ENCODE measurements at regions not wholly inside any gene's neighbourhood (a gene's known extent, or its start where the extent isn't known, plus 50 kb on each side); places are given as distances from the start of the nearest gene placed in this dataset.

DNA sequence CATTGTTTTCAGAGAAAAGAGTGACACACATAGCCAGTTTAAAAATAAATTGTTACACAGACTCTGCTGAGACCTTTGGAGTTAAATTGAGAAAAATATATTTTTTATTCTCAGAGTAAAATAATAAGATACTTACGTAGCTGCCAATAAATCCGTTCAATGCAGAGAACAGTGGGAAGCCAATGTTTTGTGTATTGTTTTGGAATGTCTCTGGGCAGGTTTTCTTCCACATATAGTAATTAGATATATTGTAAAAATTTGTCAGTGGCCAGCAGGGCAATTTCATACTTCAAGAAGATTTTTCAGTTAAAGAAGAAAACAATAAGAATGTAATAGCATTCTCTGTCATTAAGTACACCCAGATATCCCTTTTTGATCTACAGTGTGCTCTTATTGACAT, 999.5 kb upstream of the INTU start:
- TF ChIP-seq, protein P1, sequence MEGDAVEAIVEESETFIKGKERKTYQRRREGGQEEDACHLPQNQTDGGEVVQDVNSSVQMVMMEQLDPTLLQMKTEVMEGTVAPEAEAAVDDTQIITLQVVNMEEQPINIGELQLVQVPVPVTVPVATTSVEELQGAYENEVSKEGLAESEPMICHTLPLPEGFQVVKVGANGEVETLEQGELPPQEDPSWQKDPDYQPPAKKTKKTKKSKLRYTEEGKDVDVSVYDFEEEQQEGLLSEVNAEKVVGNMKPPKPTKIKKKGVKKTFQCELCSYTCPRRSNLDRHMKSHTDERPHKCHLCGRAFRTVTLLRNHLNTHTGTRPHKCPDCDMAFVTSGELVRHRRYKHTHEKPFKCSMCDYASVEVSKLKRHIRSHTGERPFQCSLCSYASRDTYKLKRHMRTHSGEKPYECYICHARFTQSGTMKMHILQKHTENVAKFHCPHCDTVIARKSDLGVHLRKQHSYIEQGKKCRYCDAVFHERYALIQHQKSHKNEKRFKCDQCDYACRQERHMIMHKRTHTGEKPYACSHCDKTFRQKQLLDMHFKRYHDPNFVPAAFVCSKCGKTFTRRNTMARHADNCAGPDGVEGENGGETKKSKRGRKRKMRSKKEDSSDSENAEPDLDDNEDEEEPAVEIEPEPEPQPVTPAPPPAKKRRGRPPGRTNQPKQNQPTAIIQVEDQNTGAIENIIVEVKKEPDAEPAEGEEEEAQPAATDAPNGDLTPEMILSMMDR (IDR thresholded peaks at IDR 0.05; ENCODE audit: insufficient read depth, low read length): no peak
- TF ChIP-seq GABPA (IDR thresholded peaks at IDR 0.05; ENCODE audit: low read depth) (no peak), POLR2AphosphoS5 (IDR thresholded peaks at IDR 0.05; ENCODE audit: low read depth) (no peak), SPI1 (IDR thresholded peaks at IDR 0.05; ENCODE audit: borderline replicate concordance, low read depth) (no peak)
- TF ChIP-seq, protein P2, sequence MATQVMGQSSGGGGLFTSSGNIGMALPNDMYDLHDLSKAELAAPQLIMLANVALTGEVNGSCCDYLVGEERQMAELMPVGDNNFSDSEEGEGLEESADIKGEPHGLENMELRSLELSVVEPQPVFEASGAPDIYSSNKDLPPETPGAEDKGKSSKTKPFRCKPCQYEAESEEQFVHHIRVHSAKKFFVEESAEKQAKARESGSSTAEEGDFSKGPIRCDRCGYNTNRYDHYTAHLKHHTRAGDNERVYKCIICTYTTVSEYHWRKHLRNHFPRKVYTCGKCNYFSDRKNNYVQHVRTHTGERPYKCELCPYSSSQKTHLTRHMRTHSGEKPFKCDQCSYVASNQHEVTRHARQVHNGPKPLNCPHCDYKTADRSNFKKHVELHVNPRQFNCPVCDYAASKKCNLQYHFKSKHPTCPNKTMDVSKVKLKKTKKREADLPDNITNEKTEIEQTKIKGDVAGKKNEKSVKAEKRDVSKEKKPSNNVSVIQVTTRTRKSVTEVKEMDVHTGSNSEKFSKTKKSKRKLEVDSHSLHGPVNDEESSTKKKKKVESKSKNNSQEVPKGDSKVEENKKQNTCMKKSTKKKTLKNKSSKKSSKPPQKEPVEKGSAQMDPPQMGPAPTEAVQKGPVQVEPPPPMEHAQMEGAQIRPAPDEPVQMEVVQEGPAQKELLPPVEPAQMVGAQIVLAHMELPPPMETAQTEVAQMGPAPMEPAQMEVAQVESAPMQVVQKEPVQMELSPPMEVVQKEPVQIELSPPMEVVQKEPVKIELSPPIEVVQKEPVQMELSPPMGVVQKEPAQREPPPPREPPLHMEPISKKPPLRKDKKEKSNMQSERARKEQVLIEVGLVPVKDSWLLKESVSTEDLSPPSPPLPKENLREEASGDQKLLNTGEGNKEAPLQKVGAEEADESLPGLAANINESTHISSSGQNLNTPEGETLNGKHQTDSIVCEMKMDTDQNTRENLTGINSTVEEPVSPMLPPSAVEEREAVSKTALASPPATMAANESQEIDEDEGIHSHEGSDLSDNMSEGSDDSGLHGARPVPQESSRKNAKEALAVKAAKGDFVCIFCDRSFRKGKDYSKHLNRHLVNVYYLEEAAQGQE (IDR thresholded peaks at IDR 0.05; ENCODE audit: insufficient replicate concordance, low read depth): no peak
- Histone ChIP-seq H3K4me3 (replicated peaks; ENCODE audit: insufficient read depth, low read length) (no peak overlapping the region), H3K27me3 (ENCODE audit: insufficient read depth, poor library complexity, severe bottlenecking) (no peaks in the 10 kb centered on the region)

DNA sequence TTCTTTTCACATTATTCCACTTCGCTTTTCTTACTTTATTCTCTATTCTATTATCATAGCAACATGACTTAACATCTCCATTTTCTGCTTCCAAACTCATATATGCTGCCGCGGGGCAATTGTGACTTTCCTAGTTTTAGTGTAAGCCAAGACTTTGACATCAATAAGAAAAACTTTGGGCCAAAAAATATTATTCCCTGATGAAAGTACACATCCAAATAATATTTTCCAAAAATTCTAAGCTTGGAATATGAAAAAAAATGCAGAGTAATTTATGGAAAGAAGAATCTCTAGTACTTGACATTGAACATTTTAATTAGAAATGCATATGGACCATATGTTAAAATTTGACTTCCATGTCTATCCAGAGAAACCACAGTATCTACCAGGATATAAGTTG, 995.1 kb upstream of the INTU start:
- no peak for DNase-seq (ENCODE audit: low read depth in 1 of 2, low spot score in 1 of 2)
- no peak overlapping the region for H3K4me3 ChIP-seq (replicated peaks; ENCODE audit: insufficient read depth, low read length)
- H3K27me3 ChIP-seq (ENCODE audit: insufficient read depth, poor library complexity, severe bottlenecking): no peaks in the 10 kb centered on the region
- TF ChIP-seq, protein P1 (IDR thresholded peaks at IDR 0.05; ENCODE audit: insufficient read depth, low read length): no peak
- no peak for TF ChIP-seq POLR2AphosphoS5 (IDR thresholded peaks at IDR 0.05; ENCODE audit: low read depth)
- TF ChIP-seq, protein P2 (IDR thresholded peaks at IDR 0.05; ENCODE audit: insufficient replicate concordance, low read depth): no peak
- no peak overlapping the region for H3K27ac ChIP-seq (replicated peaks)

More for the DNA sequence above, 999.5 kb upstream of the INTU start:
- H3K27ac ChIP-seq (replicated peaks): no peak overlapping the region
- DNase-seq (ENCODE audit: low read depth in 1 of 2, low spot score in 1 of 2): no peak

DNA sequence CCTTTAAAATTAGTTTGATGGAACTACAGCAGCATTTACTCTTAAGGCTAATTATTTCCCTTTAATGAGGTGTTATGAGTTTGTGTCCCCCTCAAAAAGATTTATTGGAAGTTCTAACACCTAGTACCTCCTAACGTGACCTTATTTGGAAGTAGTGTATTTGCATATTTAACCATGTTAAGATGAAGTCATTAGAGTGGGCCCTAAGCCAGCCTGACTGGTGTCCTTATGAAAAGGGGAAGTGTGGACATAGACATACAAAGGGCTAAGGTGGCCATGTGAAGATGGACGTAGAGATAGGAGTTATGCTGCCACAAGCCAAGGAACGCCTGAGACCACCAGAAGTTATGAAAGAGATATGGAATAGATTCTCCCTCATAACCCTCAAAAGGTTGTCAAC, 985.4 kb upstream of the INTU start:
- no peak for DNase-seq (ENCODE audit: low read depth in 1 of 2, low spot score in 1 of 2)
- H3K27me3 ChIP-seq (ENCODE audit: insufficient read depth, poor library complexity, severe bottlenecking): no peaks in the 10 kb centered on the region
- H3K27ac ChIP-seq (replicated peaks): no peak overlapping the region
- no peak overlapping the region for H3K4me3 ChIP-seq (replicated peaks; ENCODE audit: insufficient read depth, low read length)
- no peak for TF ChIP-seq GABPA (IDR thresholded peaks at IDR 0.05; ENCODE audit: low read depth)
- peak; percentile 58; the same call in 1 of the 2 replicates for TF ChIP-seq SPI1 (IDR thresholded peaks at IDR 0.05; ENCODE audit: borderline replicate concordance, low read depth)

DNA sequence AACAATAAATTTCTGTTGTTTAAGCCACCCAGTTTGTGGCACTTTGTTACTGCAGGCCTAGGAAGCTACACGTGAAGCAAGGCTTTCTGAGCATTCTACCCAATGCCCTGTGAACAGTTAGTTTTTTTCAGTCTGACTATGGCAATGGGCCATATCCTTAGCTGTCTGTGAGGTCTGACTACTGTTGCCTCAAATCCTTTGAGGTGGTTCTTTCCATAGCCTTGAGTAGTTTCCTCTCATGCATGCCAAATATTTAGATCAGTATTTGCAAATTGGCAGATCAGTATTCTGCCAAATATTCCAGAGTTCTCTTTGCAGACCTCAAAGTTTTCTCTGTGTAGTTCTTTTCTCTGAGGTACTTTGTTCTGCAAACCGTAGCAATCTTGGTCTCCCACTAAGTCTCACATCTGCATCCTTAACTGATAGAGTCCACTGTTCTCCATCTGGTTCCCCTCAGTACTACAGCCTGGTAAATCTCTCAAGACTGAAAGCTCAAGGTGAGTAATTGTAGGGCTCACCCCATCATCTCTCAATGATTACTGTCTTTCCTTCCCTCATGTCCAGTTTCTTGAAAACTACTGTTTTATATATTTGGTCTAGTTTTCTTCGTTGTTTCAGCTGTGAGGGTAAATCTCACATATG, 984.9 kb upstream of the INTU start:
- Histone ChIP-seq H3K27me3 (ENCODE audit: insufficient read depth, poor library complexity, severe bottlenecking) (no peaks in the 10 kb centered on the region), H3K27ac (replicated peaks) (no peak overlapping the region), H3K4me3 (replicated peaks; ENCODE audit: insufficient read depth, low read length) (no peak overlapping the region)
- no peak for DNase-seq (ENCODE audit: low read depth in 1 of 2, low spot score in 1 of 2)
- TF ChIP-seq, protein P1 (IDR thresholded peaks at IDR 0.05; ENCODE audit: insufficient read depth, low read length): no peak
- TF ChIP-seq SPI1 (IDR thresholded peaks at IDR 0.05; ENCODE audit: borderline replicate concordance, low read depth) (no peak), POLR2AphosphoS5 (IDR thresholded peaks at IDR 0.05; ENCODE audit: low read depth) (no peak), GABPA (IDR thresholded peaks at IDR 0.05; ENCODE audit: low read depth) (no peak)
- TF ChIP-seq, protein P2 (IDR thresholded peaks at IDR 0.05; ENCODE audit: insufficient replicate concordance, low read depth): no peak

Measured in HL-60 (cell line).